OCI-LY7 (cell line): ENCODE measurements at regions not wholly inside any gene's neighbourhood (a gene's known extent, or its start where the extent isn't known, plus 50 kb on each side); places are given as distances from the start of the nearest gene placed in this dataset.

Experiments
- EZH2phosphoT487 ChIP-seq: fragments of 200-600 bp; sonication (generic); IDR thresholded peaks from 2 replicates; pipeline ENCODE4 v1.6.1; 2018; ENCODE audit warnings: low read depth, borderline replicate concordance, mild to moderate bottlenecking, mixed run types, antibody characterized with exemption, low read length, moderate library complexity, mixed read lengths
- TF ChIP-seq, protein P1 (sequence below): fragments of 200-600 bp; sonication (generic); conservative IDR thresholded peaks from 2 replicates; pipeline ENCODE4 v1.5.1; 2014; ENCODE audit warnings: mild to moderate bottlenecking, antibody characterized with exemption, low read length, moderate library complexity, mixed read lengths

DNA sequence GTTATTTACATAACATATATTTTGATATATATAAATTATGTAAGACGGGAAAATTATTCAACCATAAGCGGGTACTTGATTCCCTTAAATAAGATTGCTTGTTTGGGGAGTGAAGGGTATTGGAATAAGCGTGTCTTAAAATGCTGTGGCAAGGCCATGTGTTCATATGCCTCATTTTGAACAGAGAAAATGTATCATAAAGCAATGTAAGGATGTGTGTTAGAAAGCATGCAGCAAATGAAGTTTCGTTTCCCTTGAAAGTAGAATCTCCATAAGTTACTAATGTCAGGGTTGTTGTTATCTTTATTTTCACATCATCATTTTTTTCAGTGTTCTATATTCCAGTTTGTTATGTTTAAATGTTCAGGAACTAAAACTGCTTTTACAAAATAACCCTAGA lies 465.6 kb downstream of the FOXG1 start:
- TF ChIP-seq, protein P1, sequence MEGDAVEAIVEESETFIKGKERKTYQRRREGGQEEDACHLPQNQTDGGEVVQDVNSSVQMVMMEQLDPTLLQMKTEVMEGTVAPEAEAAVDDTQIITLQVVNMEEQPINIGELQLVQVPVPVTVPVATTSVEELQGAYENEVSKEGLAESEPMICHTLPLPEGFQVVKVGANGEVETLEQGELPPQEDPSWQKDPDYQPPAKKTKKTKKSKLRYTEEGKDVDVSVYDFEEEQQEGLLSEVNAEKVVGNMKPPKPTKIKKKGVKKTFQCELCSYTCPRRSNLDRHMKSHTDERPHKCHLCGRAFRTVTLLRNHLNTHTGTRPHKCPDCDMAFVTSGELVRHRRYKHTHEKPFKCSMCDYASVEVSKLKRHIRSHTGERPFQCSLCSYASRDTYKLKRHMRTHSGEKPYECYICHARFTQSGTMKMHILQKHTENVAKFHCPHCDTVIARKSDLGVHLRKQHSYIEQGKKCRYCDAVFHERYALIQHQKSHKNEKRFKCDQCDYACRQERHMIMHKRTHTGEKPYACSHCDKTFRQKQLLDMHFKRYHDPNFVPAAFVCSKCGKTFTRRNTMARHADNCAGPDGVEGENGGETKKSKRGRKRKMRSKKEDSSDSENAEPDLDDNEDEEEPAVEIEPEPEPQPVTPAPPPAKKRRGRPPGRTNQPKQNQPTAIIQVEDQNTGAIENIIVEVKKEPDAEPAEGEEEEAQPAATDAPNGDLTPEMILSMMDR, result no peak
- TF ChIP-seq EZH2phosphoT487, result no peak
